Uterus (tissue), 2 donors: ENCODE measurements at regions not wholly inside any gene's neighbourhood (a gene's known extent, or its start where the extent isn't known, plus 50 kb on each side); places are given as distances from the start of the nearest gene placed in this dataset.

Source experiments
- POLR2A ChIP-seq, 2 donors: fragments of 450-650 bp; IDR thresholded peaks; one replicate each; pipeline ENCODE4 v1.6.1; 2016; ENCODE audit warnings: antibody characterized with exemption in 2 of 2, mild to moderate bottlenecking in 1 of 2, moderate library complexity in 1 of 2
- TF ChIP-seq, protein P1 (sequence below), 4 experiments: fragments of 200-600 bp in 2 of 4; fragments of 450-650 bp in 2 of 4; sonication (generic) in 2 of 4; IDR thresholded peaks; one replicate each; pipeline ENCODE4 v1.5.1; 2016 to 2019; ENCODE audit warnings: antibody characterized with exemption in 4 of 4, mild to moderate bottlenecking in 2 of 4, moderate library complexity in 1 of 4

DNA sequence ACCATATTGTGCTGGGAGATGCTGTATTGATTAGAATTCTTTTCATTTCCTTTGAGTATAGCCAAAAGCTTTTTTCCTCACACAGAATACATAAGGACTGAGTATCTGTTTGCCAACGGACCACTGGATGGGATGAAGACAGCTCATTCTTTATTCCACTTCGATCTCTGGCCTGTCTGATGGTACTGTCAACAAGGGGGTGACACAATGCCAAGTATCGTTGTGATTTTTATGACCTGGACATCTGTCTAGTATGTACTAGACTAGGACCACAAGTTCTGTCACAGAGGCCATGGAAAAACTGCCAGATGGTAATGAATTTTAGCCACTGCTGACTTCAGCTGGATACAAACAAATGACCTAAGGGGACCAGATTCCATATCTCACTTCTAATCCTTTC is 502.7 kb downstream of the SOX5 start:
- TF ChIP-seq, protein P1, sequence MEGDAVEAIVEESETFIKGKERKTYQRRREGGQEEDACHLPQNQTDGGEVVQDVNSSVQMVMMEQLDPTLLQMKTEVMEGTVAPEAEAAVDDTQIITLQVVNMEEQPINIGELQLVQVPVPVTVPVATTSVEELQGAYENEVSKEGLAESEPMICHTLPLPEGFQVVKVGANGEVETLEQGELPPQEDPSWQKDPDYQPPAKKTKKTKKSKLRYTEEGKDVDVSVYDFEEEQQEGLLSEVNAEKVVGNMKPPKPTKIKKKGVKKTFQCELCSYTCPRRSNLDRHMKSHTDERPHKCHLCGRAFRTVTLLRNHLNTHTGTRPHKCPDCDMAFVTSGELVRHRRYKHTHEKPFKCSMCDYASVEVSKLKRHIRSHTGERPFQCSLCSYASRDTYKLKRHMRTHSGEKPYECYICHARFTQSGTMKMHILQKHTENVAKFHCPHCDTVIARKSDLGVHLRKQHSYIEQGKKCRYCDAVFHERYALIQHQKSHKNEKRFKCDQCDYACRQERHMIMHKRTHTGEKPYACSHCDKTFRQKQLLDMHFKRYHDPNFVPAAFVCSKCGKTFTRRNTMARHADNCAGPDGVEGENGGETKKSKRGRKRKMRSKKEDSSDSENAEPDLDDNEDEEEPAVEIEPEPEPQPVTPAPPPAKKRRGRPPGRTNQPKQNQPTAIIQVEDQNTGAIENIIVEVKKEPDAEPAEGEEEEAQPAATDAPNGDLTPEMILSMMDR (IDR thresholded peaks at IDR 0.05): no peak
- TF ChIP-seq POLR2A (IDR thresholded peaks at IDR 0.05): no peak
